DND-41 (cell line): ENCODE measurements at regions not wholly inside any gene's neighbourhood (a gene's known extent, or its start where the extent isn't known, plus 50 kb on each side); places are given as distances from the start of the nearest gene placed in this dataset.

Source experiments
- CTCF ChIP-seq: IDR thresholded peaks from 2 replicates; pipeline ENCODE4 v1.5.1; 2012; ENCODE audit warnings: borderline replicate concordance, low read length, moderate library complexity, mild to moderate bottlenecking; ENCODE audit not compliant: poor library complexity, severe bottlenecking; ENCODE audit errors: extremely low read depth
- EZH2 ChIP-seq: IDR thresholded peaks from 3 replicates; pipeline ENCODE4 v1.6.1; 2012; ENCODE audit warnings: borderline replicate concordance, low read depth, mild to moderate bottlenecking, moderate library complexity, low read length, inconsistent platforms; ENCODE audit not compliant: severe bottlenecking

GRCh38 chr19:31413353-31413752 is 64.1 kb upstream of the TSHZ3 start:
- TF ChIP-seq CTCF (no peak), EZH2 (no peak)
